ENCODE measurements at regions not wholly inside any gene's neighbourhood (a gene's known extent, or its start where the extent isn't known, plus 50 kb on each side); places are given as distances from the start of the nearest gene placed in this dataset.
"Not testable (repeated sequence)": the region's sequence is repeated elsewhere in the genome, so short reads cannot be mapped to it uniquely, and the experiment has no call there.

DNA sequence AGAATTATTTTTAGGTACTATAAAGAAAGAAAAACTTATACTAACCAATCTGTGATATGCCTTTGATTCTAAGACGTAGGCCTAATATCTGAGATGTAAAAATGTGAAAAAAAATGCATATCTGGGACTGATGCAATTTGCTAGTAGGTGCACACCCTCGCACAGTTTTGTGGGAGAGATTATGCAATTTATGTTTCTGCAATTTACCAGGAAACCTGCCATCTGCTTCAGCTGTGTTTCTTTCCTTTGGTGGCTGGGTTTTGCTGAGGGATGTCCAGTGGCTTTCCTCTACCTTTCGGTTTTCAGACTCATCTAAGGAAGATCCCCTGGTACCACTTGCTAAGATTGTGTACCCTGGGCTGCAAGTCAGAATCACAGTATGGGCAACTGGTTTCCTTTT is 186.9 kb downstream of the ZFP64 start:
- DNase-seq, result no peak

DNA sequence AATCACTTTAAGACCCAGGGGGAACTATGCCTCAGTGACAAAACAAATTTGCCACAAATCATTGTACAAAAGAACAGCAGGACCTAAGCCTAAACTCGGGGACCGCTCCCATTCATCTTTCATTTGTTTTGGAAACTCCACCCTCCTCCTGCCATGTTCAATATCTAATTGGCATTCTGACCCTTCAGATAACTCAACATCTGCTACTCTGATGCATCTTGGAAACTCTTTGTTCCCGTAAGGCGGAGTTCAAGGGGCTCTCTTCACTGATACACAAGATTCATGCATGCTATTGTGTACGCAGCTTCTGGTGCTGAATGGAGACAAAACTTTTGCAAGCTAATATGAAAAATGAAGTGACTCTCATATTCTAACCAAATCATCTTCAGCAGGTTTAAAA is 187.6 kb downstream of the ZFP64 start:
- no peak for DNase-seq

DNA sequence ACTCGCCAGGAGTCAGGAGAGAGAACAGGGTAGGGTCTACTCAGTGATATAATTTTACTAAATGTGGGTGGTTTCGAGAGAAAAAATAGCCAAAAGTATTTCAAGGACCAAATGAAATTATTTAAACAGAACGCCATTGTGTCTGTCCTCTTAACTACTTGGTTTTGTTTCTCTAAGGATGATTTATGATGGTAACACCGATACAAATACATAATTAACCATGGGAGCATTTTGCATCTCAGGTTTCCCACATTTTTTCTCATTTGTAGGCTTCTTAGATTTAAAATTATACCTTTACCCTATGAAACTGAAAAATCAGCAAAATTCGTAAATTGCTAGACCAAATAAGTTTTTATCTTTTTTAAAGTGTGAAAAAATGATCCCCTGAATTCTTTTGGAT is 188.2 kb downstream of the ZFP64 start:
- no peak for DNase-seq

DNA sequence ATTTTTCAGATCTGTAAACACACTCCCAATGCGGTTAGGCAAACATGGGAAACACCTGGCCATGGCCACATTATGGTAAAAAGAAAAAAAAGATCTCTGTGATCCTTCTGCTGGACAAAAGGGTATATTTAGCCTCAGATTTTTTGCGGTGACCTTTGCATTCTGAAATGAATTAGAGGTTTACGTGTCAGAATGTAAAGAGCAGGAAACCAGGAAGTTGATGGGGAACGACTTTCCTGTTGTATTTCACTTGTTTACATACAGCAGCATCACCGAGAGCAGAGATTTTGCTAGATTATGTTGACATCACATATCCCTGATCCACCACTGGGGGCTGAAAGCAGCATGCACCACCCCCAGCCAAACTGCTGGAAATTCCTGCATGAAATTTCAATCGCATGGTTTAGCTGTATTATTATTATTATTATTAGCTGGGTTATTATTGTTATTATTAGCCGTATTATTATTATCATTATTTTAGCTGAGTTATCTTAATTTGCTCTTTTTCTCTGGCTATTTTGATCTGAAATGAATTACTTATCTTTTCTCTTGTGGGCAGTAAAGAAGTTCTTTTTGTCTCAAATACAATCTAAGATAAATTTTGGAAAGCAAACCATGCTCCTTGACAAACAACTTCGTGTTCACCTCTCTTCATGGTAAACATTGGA is 189.4 kb downstream of the ZFP64 start:
- DNase-seq, result peak; percentile 91

DNA sequence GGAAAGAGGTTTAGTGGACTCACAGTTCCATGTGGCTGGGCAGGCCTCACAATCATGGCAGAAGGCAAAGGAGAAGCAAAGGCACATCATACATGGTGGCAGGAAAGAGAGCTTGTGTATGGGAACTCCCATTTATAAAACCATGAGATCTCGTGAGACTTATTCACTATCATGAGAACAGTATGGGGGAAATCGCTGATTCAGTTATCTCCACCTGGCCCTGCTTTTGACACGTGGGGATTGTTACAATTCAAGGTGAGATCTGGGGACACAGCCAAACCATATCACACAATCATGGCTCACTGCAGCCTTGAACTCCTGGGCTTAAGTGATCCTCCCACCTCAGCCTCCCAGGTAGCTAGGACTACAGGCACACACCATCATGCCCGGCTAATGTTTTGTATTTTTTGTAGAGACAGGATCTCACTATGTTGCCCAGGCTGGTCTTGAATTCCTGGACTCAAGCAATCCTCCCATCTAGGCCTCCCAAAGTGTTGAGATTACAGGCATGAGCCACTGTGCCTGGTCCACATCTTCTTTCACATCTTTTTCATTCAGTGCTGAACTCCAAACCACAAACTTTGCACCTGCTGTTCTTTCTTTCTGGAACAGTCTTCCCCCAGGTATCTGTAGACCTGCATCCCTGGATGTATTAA is 194.2 kb downstream of the ZFP64 start:
- not testable (repeated sequence) for DNase-seq

DNA sequence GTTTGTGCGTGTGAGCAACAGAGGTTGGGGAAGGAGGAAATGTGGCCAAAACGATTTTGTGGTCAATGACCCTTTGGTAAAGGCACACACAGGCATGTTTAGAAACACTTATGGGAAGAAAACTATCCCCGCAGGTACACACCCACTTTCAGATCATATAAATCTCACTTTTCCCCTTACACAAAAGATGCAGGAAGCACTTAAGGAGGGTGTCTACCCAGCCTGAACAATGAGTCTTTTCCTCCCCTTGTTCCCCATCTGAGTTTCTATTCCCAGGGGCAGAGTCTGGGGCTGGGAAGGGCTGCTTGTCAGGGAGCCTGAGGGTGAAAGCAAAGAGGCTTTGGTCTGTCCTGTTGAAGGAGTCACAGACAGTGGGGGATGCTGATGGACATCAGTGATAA is 193.2 kb upstream of the SALL4 start:
- peak; percentile 79 for DNase-seq

DNA sequence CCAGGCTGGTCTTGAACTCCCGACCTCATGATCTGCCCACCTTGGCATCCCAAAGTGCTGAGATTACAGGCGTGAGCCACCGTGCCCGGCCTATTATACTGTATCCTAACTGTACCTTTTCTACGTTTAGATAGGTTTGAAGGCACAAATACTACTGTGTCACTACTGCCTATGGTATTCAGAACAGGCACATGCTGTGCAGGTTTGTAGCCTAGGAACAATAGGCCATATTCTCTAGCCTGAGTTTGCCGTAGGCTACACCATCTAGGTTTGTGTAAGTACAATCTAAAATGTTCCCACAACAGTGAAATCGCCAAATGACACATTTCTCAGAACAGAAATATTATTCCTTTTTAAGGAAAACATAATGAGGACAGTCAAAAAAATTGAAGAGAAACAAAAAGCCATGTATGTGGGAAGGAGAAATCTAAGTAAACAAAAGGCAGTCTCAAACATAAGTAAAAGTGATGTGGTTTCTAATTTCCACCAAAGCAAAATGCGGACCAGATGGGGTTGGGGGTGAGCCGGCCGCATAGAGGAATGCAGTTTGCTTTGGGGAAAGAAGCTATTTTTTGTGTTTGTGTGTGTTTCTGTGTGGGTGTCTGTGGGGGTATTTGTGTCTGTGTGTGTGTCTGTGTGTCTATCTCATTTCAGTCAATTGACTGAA is 192.6 kb upstream of the SALL4 start:
- DNase-seq, result no peak

DNA sequence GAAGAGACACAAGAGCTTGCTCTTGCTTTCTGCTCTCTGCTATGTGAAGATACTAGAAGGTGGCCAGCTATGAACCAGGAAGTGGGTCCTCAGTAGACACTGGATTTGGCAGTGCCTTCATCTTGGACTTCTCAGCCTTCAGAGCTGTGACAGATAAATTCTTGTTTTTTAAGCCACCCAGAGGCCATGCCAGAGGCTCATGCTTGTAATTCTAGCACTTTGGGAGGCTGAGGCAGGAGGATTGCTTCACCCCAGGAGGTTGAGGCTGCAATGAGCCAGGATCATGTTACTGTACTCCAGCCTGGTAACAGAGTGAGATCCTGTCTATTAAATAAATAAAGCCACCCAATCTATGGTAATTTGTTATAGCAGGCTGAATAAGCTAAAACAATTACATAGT is 185.5 kb upstream of the SALL4 start:
- no peak for DNase-seq

DNA sequence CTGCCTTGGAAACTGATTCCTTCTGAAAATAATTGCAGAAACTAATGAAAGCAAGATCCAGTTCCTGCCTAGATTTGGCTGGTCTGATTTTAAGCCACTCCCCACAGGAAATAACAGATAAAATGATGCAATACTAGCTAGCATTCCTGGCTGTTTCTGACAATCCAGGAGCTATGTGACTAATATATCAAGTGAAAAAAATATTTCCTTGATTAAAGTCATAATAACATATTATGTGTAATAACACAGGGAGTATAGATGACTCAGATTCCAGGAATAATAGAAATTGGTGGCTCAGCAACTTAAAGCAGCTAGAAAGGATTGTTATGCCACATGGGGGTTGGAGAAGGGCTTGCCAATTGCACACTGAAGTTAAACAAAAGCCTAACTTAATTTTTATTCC is 182.7 kb upstream of the SALL4 start:
- DNase-seq, result peak; percentile 93

DNA sequence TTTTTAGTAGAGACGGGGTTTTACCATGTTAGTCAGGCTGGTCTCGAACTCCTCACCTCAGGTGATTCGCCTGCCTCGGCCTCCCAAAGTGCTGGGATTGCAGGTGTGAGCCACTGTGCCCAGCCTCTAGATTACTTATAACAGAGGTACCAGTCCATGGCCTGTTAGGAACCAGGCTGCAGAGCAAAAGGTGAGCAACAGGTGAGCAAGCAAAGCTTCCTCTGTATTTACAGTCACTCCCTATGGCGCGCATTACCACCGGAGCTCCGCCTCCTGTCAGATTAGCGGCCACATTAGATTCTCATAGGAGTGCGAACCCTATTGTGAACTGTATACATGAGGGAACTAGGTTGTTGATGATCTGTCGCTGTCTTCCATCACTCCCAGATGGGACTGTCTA is 178.0 kb upstream of the SALL4 start:
- DNase-seq, result no peak

DNA sequence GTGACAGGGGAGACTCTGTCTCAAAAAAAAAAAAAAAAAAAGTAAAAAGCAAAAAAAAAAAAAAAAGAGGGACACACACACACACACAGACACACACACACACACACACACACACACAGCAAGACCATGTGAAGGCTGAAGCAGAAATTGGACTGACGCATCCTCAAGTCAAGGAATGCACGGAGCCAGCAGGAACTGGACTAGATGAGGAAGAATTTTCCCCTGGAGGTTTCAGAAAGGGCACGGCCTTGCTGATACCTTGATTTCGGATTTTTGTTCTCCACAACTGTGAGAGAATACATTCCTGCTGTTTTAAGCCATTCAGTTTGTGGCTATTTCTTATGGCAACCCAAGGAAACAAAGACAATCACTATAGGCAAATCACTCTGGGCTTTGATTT is 176.9 kb upstream of the SALL4 start:
- DNase-seq, result no peak

DNA sequence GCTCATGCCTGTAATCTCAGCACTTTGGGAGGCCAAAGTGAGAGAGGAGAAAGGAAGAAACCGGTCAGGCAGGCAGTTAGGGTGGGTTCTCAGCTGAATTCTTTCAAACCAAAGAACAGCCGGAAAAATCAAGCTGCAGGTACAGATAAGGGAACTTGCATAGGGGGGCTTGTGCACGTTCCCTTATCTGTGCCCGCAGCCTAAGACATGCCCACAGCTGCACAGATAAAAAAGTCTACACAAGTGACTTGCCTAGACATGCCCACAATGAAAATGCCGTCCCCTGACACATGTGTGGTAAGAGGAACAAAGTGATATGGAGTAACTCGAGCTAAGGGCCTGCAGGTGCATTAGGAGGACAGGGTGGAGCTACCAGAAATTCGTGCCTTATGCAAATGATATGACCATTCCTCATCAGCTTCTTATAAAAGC is 175.8 kb upstream of the SALL4 start:
- no peak for DNase-seq

DNA sequence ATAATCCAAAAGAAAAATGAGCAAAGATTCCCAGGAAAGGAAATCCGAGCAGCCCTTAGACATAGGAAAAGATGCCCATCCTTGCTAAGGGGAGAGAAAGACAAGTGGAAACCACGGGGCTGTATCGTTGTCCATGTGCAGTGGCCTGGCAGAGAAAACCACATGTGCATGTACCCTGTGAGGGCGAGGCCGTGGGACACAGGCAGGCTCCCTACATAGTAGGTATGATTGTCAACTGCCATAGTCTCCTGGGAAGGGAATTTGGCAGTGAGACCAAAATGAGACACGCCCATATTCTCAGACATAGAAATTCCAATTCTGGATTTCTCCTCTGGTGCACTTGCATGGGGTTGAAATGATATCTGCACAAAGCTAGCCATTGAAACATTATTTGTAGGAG is 169.7 kb upstream of the SALL4 start:
- DNase-seq, result no peak

DNA sequence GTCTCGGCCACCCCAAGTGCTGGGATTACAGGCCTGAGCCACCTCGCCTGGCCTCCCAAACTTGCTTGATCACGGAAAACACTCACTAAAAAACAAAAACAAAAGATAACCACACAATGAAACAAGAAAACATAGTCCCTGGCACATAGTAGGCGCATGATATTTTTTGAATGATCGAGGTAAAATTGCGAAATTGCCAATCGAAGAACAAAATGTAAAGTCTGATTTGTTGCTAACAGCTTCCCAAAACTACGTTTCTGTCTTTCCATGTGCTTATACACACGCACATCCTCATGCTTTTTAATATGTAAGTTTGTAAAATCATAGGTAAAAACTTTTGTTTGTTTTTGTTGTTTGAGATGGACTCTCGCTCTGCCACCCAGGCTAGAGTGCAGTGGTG is 168.5 kb upstream of the SALL4 start:
- no peak for DNase-seq

DNA sequence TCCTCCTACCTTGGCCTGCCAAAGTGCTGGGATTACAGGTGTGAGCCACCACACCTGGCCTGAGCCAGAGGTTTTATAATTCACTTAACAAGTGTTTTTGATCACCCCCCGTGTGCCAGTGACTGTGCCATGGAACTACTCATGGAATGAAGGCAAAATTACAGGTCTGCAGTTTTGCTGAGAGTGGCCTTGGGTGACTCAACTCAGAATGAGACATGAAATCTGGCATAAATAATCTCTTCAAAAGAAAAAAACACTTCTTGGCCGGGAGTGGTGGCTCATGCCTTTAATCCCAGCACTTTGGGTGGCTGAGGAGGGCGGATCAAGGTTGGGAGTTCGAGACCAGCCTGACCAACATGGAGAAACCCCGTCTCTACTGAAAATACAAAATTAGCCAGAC is 166.9 kb upstream of the SALL4 start:
- no peak for DNase-seq

DNA sequence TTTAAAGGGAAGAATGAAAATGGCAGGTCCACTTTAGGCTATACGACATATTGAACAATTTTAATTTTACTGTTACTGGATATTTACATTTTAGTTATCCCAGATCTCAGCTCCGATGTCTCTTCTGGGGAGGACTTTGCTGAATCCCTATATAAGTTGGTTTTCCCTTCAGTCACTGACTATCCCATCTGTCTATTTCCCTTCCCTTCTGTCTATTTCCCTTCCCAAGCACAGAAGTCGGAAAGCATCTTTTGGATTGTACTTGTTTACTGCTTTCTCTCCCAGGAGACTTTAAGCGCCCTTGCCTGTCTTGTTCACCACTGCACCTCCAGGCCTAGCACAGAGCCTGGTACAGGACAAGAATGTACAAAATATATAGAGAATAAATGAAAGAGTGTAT is 165.8 kb upstream of the SALL4 start:
- DNase-seq, result no peak

DNA sequence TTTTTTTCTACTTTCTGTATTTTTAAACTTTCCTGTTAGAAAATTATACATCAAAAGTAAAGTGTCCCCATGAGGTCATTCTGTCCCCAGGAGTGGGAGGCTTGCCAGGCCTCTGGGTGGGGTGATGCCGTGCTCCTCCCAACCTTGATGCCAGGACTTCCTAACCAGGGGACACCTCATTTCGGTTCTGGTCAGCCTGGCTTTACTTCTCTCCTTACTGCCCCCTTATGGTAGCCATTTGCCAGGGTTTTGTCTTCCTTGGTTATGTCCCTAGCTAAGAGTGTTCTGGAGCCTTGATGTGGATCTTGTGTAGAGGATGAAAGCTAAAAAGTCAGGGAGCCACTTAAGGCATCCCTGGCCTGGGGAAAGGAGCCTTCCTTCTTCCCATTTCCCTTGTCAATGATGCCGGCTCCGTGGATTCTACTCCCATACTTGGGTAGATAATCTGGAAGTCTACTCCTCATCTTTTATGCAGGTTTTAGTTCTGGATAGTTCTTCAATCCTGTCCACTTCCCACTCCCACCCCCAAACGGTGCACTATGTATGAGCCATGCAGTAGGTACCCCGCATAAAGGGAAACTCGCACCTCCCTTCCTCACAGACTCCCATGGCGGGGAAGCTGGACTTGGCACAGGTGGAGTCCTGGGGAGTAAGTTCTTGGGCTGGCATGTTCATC is 164.1 kb upstream of the SALL4 start:
- peak; percentile 89 for DNase-seq

DNA sequence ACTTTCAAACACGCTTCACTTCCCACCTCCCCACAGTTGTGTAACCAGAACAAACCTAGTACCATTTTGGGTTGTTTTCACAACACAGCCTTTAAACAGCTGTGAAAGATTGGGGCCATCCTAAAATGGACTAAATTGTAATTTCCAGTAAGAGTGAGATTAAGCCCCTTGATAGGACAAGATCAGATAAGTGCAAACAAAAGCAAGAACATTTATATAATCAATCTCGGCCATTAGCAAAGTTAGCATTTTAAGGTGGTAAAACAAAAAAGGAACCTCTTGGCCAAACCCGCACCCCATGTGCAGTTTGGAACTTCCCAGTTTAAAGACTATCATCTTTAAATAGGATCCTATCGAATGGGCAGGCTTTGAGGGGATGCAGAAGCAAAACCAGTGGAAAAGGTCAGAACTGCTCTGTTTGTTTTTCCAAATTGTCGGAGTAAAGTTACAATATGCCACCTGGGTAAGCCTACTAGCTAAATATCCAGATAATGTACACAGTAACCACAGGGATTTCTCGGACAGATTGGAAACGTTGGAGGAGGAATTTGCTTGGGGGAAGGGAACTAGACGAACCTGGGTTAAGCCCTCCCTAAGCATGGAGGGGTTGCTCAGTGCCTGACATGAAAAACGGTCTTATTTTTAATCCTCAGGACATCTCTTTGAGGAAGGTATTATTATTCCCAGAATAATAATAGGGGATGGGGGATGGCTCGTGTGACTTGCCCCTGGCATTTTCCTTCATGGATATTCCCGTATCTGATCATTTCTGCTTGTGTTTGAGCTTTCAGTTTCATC is 159.8 kb upstream of the SALL4 start:
- DNase-seq, result no peak

DNA sequence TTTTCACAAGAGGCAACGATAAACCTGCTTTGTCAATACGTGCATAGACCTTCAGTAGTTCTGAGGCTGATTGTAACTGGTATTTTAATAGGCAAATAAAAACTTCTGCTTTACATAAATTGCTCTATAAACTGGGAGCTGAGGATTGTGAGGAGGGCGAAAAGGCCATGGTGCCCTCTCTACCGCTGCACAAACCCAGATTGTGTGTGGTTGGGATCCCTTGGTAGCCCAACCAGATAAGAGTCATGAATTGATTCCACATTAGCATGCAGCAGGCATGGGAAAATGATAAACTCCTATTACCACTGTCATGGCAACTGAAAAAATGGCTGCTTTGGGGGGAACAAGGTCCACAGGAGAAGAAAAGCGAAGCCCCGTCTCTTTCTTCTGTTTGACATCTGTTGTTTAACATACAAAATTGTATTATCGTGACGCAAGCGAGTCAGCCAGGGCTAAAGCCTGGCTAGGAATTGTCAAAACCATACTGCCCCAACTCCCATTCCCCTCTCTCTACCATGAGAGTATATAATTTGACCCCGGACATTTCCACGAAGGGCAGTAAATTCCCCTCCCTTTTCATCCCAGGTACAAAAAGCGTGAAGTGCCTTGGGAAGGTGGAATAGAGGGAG is 157.8 kb upstream of the SALL4 start:
- no peak for DNase-seq

DNA sequence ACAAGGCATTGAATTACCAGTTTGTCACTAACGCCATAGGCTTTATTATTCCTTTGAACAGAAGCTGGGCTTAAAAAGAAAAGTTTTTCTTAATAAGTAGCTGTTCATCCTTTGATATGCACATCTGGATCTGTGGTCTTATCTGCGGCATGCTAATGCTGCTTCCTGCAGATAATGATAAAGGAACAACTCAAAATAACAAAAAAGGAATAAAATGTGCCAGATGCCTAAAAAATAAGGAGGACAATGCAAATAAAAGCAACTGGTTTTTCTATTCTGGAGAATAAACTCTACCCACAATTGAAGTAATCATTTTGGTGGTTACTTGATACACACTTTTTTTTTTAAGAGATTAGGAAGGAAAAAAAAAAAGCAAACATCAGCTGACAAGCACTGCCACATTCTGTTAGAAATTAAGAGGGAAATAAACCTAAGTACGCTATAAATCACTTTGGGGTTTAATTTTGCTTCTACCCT is 156.8 kb upstream of the SALL4 start:
- peak; percentile 13 for DNase-seq

DNA sequence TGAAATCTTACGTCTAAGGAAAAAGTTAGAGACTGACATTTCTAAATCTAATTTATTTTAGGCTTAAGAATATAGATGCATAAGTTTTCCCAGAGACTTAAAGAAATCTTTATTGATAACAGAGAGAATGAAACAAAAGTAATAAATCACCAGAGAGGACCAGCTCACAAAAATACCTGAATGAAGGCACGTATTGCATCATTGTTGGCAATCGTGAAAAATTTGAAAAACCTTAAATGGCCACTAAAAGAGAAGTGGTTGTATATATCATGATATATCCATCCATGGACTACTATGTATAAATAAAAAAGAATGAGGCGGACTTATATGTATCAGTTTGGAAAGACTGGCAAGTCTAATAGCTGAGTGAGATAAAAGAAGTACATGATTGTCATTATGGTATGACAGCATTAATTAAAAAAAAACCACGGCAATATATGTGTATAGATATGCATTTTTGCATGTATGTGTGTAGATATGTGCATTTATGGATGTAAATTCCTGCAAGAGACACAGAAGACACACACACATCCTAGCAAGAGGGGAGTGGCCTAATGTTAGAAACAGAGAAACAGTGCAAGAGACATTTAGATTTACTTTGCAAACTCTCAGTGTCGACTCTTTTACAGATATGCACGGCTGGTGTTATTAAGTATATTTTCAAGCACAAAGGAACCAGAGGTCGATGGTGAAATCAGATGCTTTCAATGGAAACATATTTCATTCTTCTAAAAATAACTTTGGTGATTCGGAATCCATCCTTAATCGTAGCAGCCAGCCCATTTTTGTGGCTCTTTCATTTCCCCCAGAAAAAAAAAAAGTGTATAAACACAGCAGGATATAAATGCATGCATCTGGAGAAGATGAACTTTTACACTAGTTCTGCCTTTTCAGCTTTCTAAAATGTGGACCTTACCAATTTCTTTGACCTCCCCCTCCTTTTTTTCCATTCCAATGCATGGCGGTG is 156.1 kb upstream of the SALL4 start:
- DNase-seq, result no peak

Measured in dermis blood vessel endothelial cell (primary cell).